Neural progenitor cell (in vitro differentiated cells): ENCODE measurements at regions not wholly inside any gene's neighbourhood (a gene's known extent, or its start where the extent isn't known, plus 50 kb on each side); places are given as distances from the start of the nearest gene placed in this dataset.

Experiments used
- DNase-seq: peaks from one replicate; pipeline ENCODE4 v3.0.0-alpha.2; 2016; ENCODE audit warnings: low spot score
- H2AFZ ChIP-seq: fragments of 200-600 bp; sonication (generic); replicated peaks from 2 replicates; pipeline ENCODE4 v1.6.1; 2016; ENCODE audit warnings: antibody characterized with exemption
- H3F3A ChIP-seq: fragments of 200-600 bp; sonication (generic); 2 replicates; pipeline ENCODE4 v1.6.1; 2016; ENCODE audit warnings: antibody characterized with exemption, low read depth
- H3K27ac ChIP-seq: fragments of 200-600 bp; sonication (generic); 2 replicates; pipeline ENCODE4 v1.5.1; 2016; ENCODE audit warnings: mild to moderate bottlenecking
- H3K27me3 ChIP-seq: fragments of 200-600 bp; sonication (generic); 2 replicates; pipeline ENCODE4 v1.6.1; 2016; ENCODE audit warnings: mild to moderate bottlenecking, moderate library complexity
- H3K36me3 ChIP-seq: fragments of 200-600 bp; sonication (generic); 2 replicates; pipeline ENCODE4 v1.5.1; 2016
- H3K4me1 ChIP-seq: fragments of 200-600 bp; sonication (generic); 2 replicates; pipeline ENCODE4 v1.6.1; 2016; ENCODE audit warnings: mixed run types
- H3K4me2 ChIP-seq: fragments of 200-600 bp; sonication (generic); 2 replicates; pipeline ENCODE4 v1.6.1; 2016
- H3K4me3 ChIP-seq: fragments of 200-600 bp; sonication (generic); 2 replicates; pipeline ENCODE4 v1.5.1; 2016
- H3K79me2 ChIP-seq: fragments of 200-600 bp; sonication (generic); 2 replicates; pipeline ENCODE4 v1.6.1; 2016; ENCODE audit warnings: low read depth
- H3K9ac ChIP-seq: fragments of 200-600 bp; sonication (generic); 2 replicates; pipeline ENCODE4 v1.6.1; 2016
- H3K9me3 ChIP-seq: fragments of 200-600 bp; sonication (generic); 2 replicates; pipeline ENCODE4 v1.5.1; 2016; ENCODE audit warnings: low read depth
- H4K20me1 ChIP-seq: fragments of 200-600 bp; sonication (generic); 2 replicates; pipeline ENCODE4 v1.6.1; 2016; ENCODE audit warnings: low read depth
- H3K27ac Mint-ChIP-seq: 3 replicates; pipeline ENCODE4 v1.8.0; 2021; ENCODE audit warnings: mixed read lengths
- H3K27me3 Mint-ChIP-seq: 2 replicates; pipeline ENCODE4 v1.8.0; 2022; ENCODE audit warnings: low read depth, mild to moderate bottlenecking, inconsistent platforms, moderate library complexity, mixed read lengths; ENCODE audit not compliant: insufficient read depth
- H3K36me3 Mint-ChIP-seq: 3 replicates; pipeline ENCODE4 v1.8.0; 2021; ENCODE audit warnings: mixed read lengths
- H3K4me1 Mint-ChIP-seq: 3 replicates; pipeline ENCODE4 v1.8.0; 2021; ENCODE audit warnings: mixed read lengths
- H3K4me3 Mint-ChIP-seq: 3 replicates; pipeline ENCODE4 v1.8.0; 2021; ENCODE audit warnings: mild to moderate bottlenecking, moderate library complexity, mixed read lengths
- H3K9me3 Mint-ChIP-seq: 3 replicates; pipeline ENCODE4 v1.8.0; 2020; ENCODE audit warnings: mixed read lengths
- EZH2 ChIP-seq: fragments of 200-600 bp; sonication (generic); IDR thresholded peaks from 2 replicates; pipeline ENCODE4 v1.6.1; 2017; ENCODE audit warnings: antibody characterized with exemption, mild to moderate bottlenecking, moderate library complexity
- EZH2phosphoT487 ChIP-seq: fragments of 200-600 bp; sonication (generic); IDR thresholded peaks from 2 replicates; pipeline ENCODE4 v1.6.1; 2017; ENCODE audit warnings: antibody characterized with exemption
- TF ChIP-seq, protein P1 (sequence below): fragments of 200-600 bp; sonication (generic); IDR thresholded peaks from 2 replicates; pipeline ENCODE4 v1.5.1; 2017; ENCODE audit warnings: antibody characterized with exemption, mild to moderate bottlenecking

DNA sequence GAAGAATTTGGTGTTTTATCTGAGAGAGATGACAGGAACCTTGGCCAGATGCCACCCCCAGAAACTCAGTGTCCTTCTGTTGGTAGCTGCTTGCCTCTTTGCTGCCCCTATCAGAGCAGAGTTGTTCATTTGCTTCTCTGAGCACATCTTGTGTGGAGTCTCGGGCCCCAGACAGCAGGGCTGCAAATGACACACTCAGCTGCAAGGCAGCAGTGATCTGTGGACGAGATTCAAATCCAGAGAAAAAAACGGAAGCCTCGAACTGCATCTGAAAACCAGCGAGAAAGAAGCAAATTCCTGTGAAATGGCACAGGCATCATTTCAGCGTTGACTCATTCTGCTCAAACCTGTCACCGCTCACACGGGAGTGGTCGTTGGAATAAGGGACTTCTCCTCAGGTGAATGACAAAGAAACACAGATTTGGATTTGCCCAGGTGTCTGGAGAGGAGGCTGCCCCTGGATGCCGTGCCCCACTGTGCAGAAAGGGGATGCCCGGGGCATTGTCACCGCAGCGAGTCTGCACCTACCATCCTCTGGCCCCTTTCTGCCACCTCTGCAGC is 144.7 kb downstream of the PFKFB3 start:
- no peaks in the 10 kb centered on the region for H3K9me3 ChIP-seq
- H3K9me3 Mint-ChIP-seq, result no peaks in the 10 kb centered on the region
- no peaks in the 10 kb centered on the region for H3K36me3 Mint-ChIP-seq
- H3K9ac ChIP-seq, result no peak overlapping the region
- no peaks in the 10 kb centered on the region for H3K4me1 ChIP-seq
- H3K4me3 ChIP-seq, result no peak overlapping the region
- H3K27me3 Mint-ChIP-seq, result peaks cover 3% of the 10 kb centered on the region
- no peak overlapping the region for H3K4me3 Mint-ChIP-seq
- H3K79me2 ChIP-seq, result no peaks in the 10 kb centered on the region
- peaks cover 8% of the 10 kb centered on the region for H3K4me1 Mint-ChIP-seq
- H3K4me2 ChIP-seq, result no peak overlapping the region
- H3K36me3 ChIP-seq, result no peaks in the 10 kb centered on the region
- no peaks in the 10 kb centered on the region for H3K27me3 ChIP-seq
- no peak for DNase-seq
- H2AFZ ChIP-seq, result no peak overlapping the region
- no peak for TF ChIP-seq EZH2
- TF ChIP-seq, protein P1, sequence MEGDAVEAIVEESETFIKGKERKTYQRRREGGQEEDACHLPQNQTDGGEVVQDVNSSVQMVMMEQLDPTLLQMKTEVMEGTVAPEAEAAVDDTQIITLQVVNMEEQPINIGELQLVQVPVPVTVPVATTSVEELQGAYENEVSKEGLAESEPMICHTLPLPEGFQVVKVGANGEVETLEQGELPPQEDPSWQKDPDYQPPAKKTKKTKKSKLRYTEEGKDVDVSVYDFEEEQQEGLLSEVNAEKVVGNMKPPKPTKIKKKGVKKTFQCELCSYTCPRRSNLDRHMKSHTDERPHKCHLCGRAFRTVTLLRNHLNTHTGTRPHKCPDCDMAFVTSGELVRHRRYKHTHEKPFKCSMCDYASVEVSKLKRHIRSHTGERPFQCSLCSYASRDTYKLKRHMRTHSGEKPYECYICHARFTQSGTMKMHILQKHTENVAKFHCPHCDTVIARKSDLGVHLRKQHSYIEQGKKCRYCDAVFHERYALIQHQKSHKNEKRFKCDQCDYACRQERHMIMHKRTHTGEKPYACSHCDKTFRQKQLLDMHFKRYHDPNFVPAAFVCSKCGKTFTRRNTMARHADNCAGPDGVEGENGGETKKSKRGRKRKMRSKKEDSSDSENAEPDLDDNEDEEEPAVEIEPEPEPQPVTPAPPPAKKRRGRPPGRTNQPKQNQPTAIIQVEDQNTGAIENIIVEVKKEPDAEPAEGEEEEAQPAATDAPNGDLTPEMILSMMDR, result no peak
- no peak for TF ChIP-seq EZH2phosphoT487
- no peaks in the 10 kb centered on the region for H3F3A ChIP-seq
- no peak overlapping the region for H3K27ac ChIP-seq
- H4K20me1 ChIP-seq, result no peaks in the 10 kb centered on the region
- H3K27ac Mint-ChIP-seq, result no peak overlapping the region

GRCh38 chr10:6348096-6348874 is 145.6 kb downstream of the PFKFB3 start:
- no peaks in the 10 kb centered on the region for H3K79me2 ChIP-seq
- H4K20me1 ChIP-seq, result no peaks in the 10 kb centered on the region
- H3F3A ChIP-seq, result no peaks in the 10 kb centered on the region
- DNase-seq, result no peak
- no peak overlapping the region for H3K4me3 Mint-ChIP-seq
- no peak overlapping the region for H3K4me2 ChIP-seq
- H3K4me3 ChIP-seq, result no peak overlapping the region
- H2AFZ ChIP-seq, result no peak overlapping the region
- H3K27ac Mint-ChIP-seq, result no peak overlapping the region
- H3K9me3 Mint-ChIP-seq, result no peaks in the 10 kb centered on the region
- H3K27me3 Mint-ChIP-seq, result peaks cover 3% of the 10 kb centered on the region
- no peaks in the 10 kb centered on the region for H3K36me3 ChIP-seq
- H3K27ac ChIP-seq, result no peak overlapping the region
- peaks cover 8% of the 10 kb centered on the region for H3K4me1 Mint-ChIP-seq
- no peak overlapping the region for H3K9ac ChIP-seq
- H3K36me3 Mint-ChIP-seq, result no peaks in the 10 kb centered on the region
- H3K4me1 ChIP-seq, result no peaks in the 10 kb centered on the region
- TF ChIP-seq, protein P1, result no peak
- no peak for TF ChIP-seq EZH2phosphoT487
- TF ChIP-seq EZH2, result no peak
- no peaks in the 10 kb centered on the region for H3K9me3 ChIP-seq
- H3K27me3 ChIP-seq, result no peaks in the 10 kb centered on the region

GRCh38 chr10:6349846-6350535 is 147.3 kb downstream of the PFKFB3 start:
- TF ChIP-seq EZH2 (no peak), EZH2phosphoT487 (no peak)
- TF ChIP-seq, protein P1, result no peak
- no peaks in the 10 kb centered on the region for H3K4me1 ChIP-seq
- H3K27me3 Mint-ChIP-seq, result no peaks in the 10 kb centered on the region

More at GRCh38 chr10:6349846-6350535, 147.3 kb downstream of the PFKFB3 start:
- Mint-ChIP-seq H3K9me3 (peaks cover 3% of the 10 kb centered on the region), H3K36me3 (no peaks in the 10 kb centered on the region), H3K4me3 (no peak overlapping the region), H3K27ac (no peak overlapping the region), H3K4me1 (peaks cover 8% of the 10 kb centered on the region)
- Histone ChIP-seq H3K27me3 (no peaks in the 10 kb centered on the region), H2AFZ (no peak overlapping the region), H3K36me3 (no peaks in the 10 kb centered on the region), H3K27ac (no peak overlapping the region), H3K4me3 (no peak overlapping the region), H3K79me2 (no peaks in the 10 kb centered on the region), H3K9ac (no peak overlapping the region), H3K4me2 (no peak overlapping the region), H3F3A (no peaks in the 10 kb centered on the region), H4K20me1 (no peaks in the 10 kb centered on the region), H3K9me3 (no peaks in the 10 kb centered on the region)
- no peak for DNase-seq
